ENCODE measurements at regions not wholly inside any gene's neighbourhood (a gene's known extent, or its start where the extent isn't known, plus 50 kb on each side); places are given as distances from the start of the nearest gene placed in this dataset.

GRCh38 chr6:103798166-103798565, 1061.6 kb downstream of the HACE1 start:
- intact Hi-C loops (cut with DNase I; ENCODE audit: low total_unique reads), result no loop called here
- Histone ChIP-seq H3K27ac (no peak overlapping the region), H3K36me3 (no peaks in the 10 kb centered on the region), H3K9me3 (no peaks in the 10 kb centered on the region), H3K4me1 (no peaks in the 10 kb centered on the region), H3K27me3 (peaks cover 0 to 3% (median 0%) of the 10 kb centered on the region in 3 donors), H3K4me3 (no peak overlapping the region)
- 51 to 66% (median 56%) methylated on average over 2 of the region's 2 CpGs for WGBS, 5 donors
- DNase-seq, result no peak
- TF ChIP-seq CTCF (IDR thresholded peaks at IDR 0.05), result no peak
- no peak for TF ChIP-seq POLR2AphosphoS5 (IDR thresholded peaks at IDR 0.05)
- no peak for TF ChIP-seq EP300 (IDR thresholded peaks at IDR 0.05)
- no peak for TF ChIP-seq POLR2A (IDR thresholded peaks at IDR 0.05)

- H3K4me3 ChIP-seq, result no peak overlapping the region
- TF ChIP-seq POLR2A (IDR thresholded peaks at IDR 0.05), result no peak
- TF ChIP-seq POLR2AphosphoS5 (IDR thresholded peaks at IDR 0.05), result no peak
- no peak for TF ChIP-seq CTCF (IDR thresholded peaks at IDR 0.05)
- no peak for TF ChIP-seq EP300 (IDR thresholded peaks at IDR 0.05)
- H3K4me1 ChIP-seq, result no peaks in the 10 kb centered on the region
- H3K36me3 ChIP-seq, result no peaks in the 10 kb centered on the region
- intact Hi-C loops (cut with DNase I; ENCODE audit: low total_unique reads), result no loop called here
- H3K9me3 ChIP-seq, result no peaks in the 10 kb centered on the region
- peak in 1 of 2 donors; percentile 17 for DNase-seq
- H3K27ac ChIP-seq, result no peak overlapping the region
- 25 to 52% (median 39%) methylated on average over 1 of the region's 1 CpG for WGBS, 5 donors
- H3K27me3 ChIP-seq, result peaks cover 0 to 3% (median 0%) of the 10 kb centered on the region in 3 donors
Observed at GRCh38 chr6:103797738-103798137, 1062.0 kb downstream of the HACE1 start.

GRCh38 chr6:103791458-103791857, 1068.3 kb downstream of the HACE1 start:
- Histone ChIP-seq H3K36me3 (no peaks in the 10 kb centered on the region), H3K4me3 (no peak overlapping the region), H3K27me3 (no peaks in the 10 kb centered on the region), H3K9me3 (no peaks in the 10 kb centered on the region), H3K4me1 (no peaks in the 10 kb centered on the region), H3K27ac (no peak overlapping the region)
- WGBS, 5 donors, result 70 to 81% (median 73%) methylated on average over 2 of the region's 2 CpGs
- intact Hi-C loops (cut with DNase I; ENCODE audit: low total_unique reads), result no loop called here
- TF ChIP-seq CTCF (IDR thresholded peaks at IDR 0.05) (no peak), POLR2A (IDR thresholded peaks at IDR 0.05) (no peak), EP300 (IDR thresholded peaks at IDR 0.05) (no peak), POLR2AphosphoS5 (IDR thresholded peaks at IDR 0.05) (no peak)
- DNase-seq, result no peak

- Histone ChIP-seq H3K9me3 (no peaks in the 10 kb centered on the region), H3K4me1 (no peaks in the 10 kb centered on the region), H3K27me3 (no peaks in the 10 kb centered on the region), H3K36me3 (no peaks in the 10 kb centered on the region), H3K27ac (no peak overlapping the region), H3K4me3 (no peak overlapping the region)
- intact Hi-C loops (cut with DNase I; ENCODE audit: low total_unique reads), result no loop called here
- TF ChIP-seq EP300 (IDR thresholded peaks at IDR 0.05) (no peak), POLR2A (IDR thresholded peaks at IDR 0.05) (no peak), CTCF (IDR thresholded peaks at IDR 0.05) (no peak), POLR2AphosphoS5 (IDR thresholded peaks at IDR 0.05) (no peak)
- 41 to 60% (median 58%) methylated on average over 2 of the region's 2 CpGs for WGBS, 5 donors
- DNase-seq, result no peak
Observed at GRCh38 chr6:103784117-103784516, 1075.6 kb downstream of the HACE1 start.
